T-helper 2 cell treated with Interferon-gamma antibody and Interleukin-4, amounts not matched to agents 5 μg/mL and 100 μg/mL, for 36 hours (primary cell): ENCODE measurements at regions not wholly inside any gene's neighbourhood (a gene's known extent, or its start where the extent isn't known, plus 50 kb on each side); places are given as distances from the start of the nearest gene placed in this dataset.

Experiments used
- DNase-seq: peaks from one replicate; pipeline ENCODE4 v3.0.0; 2021; ENCODE audit warnings: low spot score
- H3K27ac Mint-ChIP-seq: one replicate; pipeline ENCODE4 v1.8.0; 2021; ENCODE audit warnings: mild to moderate bottlenecking, mixed read lengths
- H3K27me3 Mint-ChIP-seq: one replicate; pipeline ENCODE4 v1.8.0; 2021; ENCODE audit warnings: low read depth, mixed read lengths
- H3K36me3 Mint-ChIP-seq: one replicate; pipeline ENCODE4 v1.8.0; 2021; ENCODE audit warnings: low read depth, mixed read lengths
- H3K4me1 Mint-ChIP-seq: one replicate; pipeline ENCODE4 v1.8.0; 2021; ENCODE audit warnings: low read depth, mixed read lengths
- H3K4me3 Mint-ChIP-seq: one replicate; pipeline ENCODE4 v1.8.0; 2022; ENCODE audit warnings: mild to moderate bottlenecking, moderate library complexity, mixed read lengths
- H3K9me3 Mint-ChIP-seq: one replicate; pipeline ENCODE4 v1.8.0; 2021; ENCODE audit warnings: mixed read lengths

GRCh38 chr10:36325815-36326214, 683.7 kb upstream of the FZD8 start:
- Mint-ChIP-seq H3K9me3 (peaks cover 30% of the 10 kb centered on the region), H3K4me3 (no peak overlapping the region), H3K4me1 (no peaks in the 10 kb centered on the region), H3K27ac (no peak overlapping the region), H3K36me3 (no peaks in the 10 kb centered on the region), H3K27me3 (no peaks in the 10 kb centered on the region)
- no peak for DNase-seq

- Mint-ChIP-seq H3K9me3 (peaks cover 30% of the 10 kb centered on the region), H3K36me3 (no peaks in the 10 kb centered on the region), H3K27me3 (no peaks in the 10 kb centered on the region), H3K4me3 (no peak overlapping the region), H3K4me1 (no peaks in the 10 kb centered on the region), H3K27ac (no peak overlapping the region)
- no peak for DNase-seq
Measured at GRCh38 chr10:36324831-36325230, 682.7 kb upstream of the FZD8 start.

GRCh38 chr10:36313142-36313541, 671.0 kb upstream of the FZD8 start:
- peaks cover 19% of the 10 kb centered on the region for H3K9me3 Mint-ChIP-seq

GRCh38 chr10:36303896-36304295, 661.8 kb upstream of the FZD8 start:
- Mint-ChIP-seq H3K9me3 (peaks cover 13% of the 10 kb centered on the region), H3K36me3 (no peaks in the 10 kb centered on the region), H3K27me3 (no peaks in the 10 kb centered on the region), H3K27ac (no peak overlapping the region), H3K4me3 (no peak overlapping the region), H3K4me1 (no peaks in the 10 kb centered on the region)
- DNase-seq: no peak

More at GRCh38 chr10:36313142-36313541, 671.0 kb upstream of the FZD8 start:
- Mint-ChIP-seq H3K4me3 (no peak overlapping the region), H3K36me3 (peaks cover under 1% of the 10 kb centered on the region), H3K27ac (no peak overlapping the region), H3K27me3 (no peaks in the 10 kb centered on the region), H3K4me1 (no peaks in the 10 kb centered on the region)
- no peak for DNase-seq

- no peak overlapping the region for H3K4me3 Mint-ChIP-seq
- no peak for DNase-seq
- no peak overlapping the region for H3K27ac Mint-ChIP-seq
- no peaks in the 10 kb centered on the region for H3K36me3 Mint-ChIP-seq
- no peaks in the 10 kb centered on the region for H3K4me1 Mint-ChIP-seq
- H3K9me3 Mint-ChIP-seq: peaks cover 15% of the 10 kb centered on the region
- H3K27me3 Mint-ChIP-seq: no peaks in the 10 kb centered on the region
Measured at GRCh38 chr10:36302086-36302485, 660.0 kb upstream of the FZD8 start.

- H3K36me3 Mint-ChIP-seq: no peaks in the 10 kb centered on the region
- H3K4me3 Mint-ChIP-seq: no peak overlapping the region
- DNase-seq: no peak
- no peak overlapping the region for H3K27ac Mint-ChIP-seq
- no peaks in the 10 kb centered on the region for H3K4me1 Mint-ChIP-seq
- H3K9me3 Mint-ChIP-seq: peaks cover 15% of the 10 kb centered on the region
- H3K27me3 Mint-ChIP-seq: no peaks in the 10 kb centered on the region
Measured at GRCh38 chr10:36301539-36301938, 659.4 kb upstream of the FZD8 start.

- DNase-seq: no peak
- Mint-ChIP-seq H3K9me3 (peaks cover 16% of the 10 kb centered on the region), H3K27ac (no peak overlapping the region), H3K36me3 (no peaks in the 10 kb centered on the region), H3K27me3 (no peaks in the 10 kb centered on the region), H3K4me1 (no peaks in the 10 kb centered on the region), H3K4me3 (no peak overlapping the region)
Measured at GRCh38 chr10:36301139-36301538, 659.0 kb upstream of the FZD8 start.

GRCh38 chr10:36283827-36284226, 641.7 kb upstream of the FZD8 start:
- H3K27ac Mint-ChIP-seq: no peak overlapping the region
- H3K9me3 Mint-ChIP-seq: peaks cover 49% of the 10 kb centered on the region
- no peaks in the 10 kb centered on the region for H3K27me3 Mint-ChIP-seq
- no peak for DNase-seq
- H3K4me1 Mint-ChIP-seq: no peaks in the 10 kb centered on the region
- no peak overlapping the region for H3K4me3 Mint-ChIP-seq
- H3K36me3 Mint-ChIP-seq: no peaks in the 10 kb centered on the region

- H3K27ac Mint-ChIP-seq: no peak overlapping the region
- no peaks in the 10 kb centered on the region for H3K36me3 Mint-ChIP-seq
- no peaks in the 10 kb centered on the region for H3K4me1 Mint-ChIP-seq
- DNase-seq: no peak
- H3K27me3 Mint-ChIP-seq: no peaks in the 10 kb centered on the region
- no peak overlapping the region for H3K4me3 Mint-ChIP-seq
- H3K9me3 Mint-ChIP-seq: peaks cover 50% of the 10 kb centered on the region
Measured at GRCh38 chr10:36281831-36282331, 639.8 kb upstream of the FZD8 start.

GRCh38 chr10:36280890-36281499, 638.9 kb upstream of the FZD8 start:
- Mint-ChIP-seq H3K4me3 (no peak overlapping the region), H3K4me1 (no peaks in the 10 kb centered on the region), H3K27ac (no peak overlapping the region), H3K9me3 (peaks cover 49% of the 10 kb centered on the region), H3K27me3 (no peaks in the 10 kb centered on the region), H3K36me3 (no peaks in the 10 kb centered on the region)
- DNase-seq: no peak

GRCh38 chr10:36280321-36280741, 638.2 kb upstream of the FZD8 start:
- no peak overlapping the region for H3K4me3 Mint-ChIP-seq
- no peaks in the 10 kb centered on the region for H3K4me1 Mint-ChIP-seq
- no peaks in the 10 kb centered on the region for H3K27me3 Mint-ChIP-seq
- H3K9me3 Mint-ChIP-seq: peaks cover 51% of the 10 kb centered on the region
- no peaks in the 10 kb centered on the region for H3K36me3 Mint-ChIP-seq
- no peak for DNase-seq
- no peak overlapping the region for H3K27ac Mint-ChIP-seq

GRCh38 chr10:36278176-36278575, 636.1 kb upstream of the FZD8 start:
- no peak for DNase-seq
- Mint-ChIP-seq H3K27me3 (no peaks in the 10 kb centered on the region), H3K4me1 (no peaks in the 10 kb centered on the region), H3K9me3 (peaks cover 58% of the 10 kb centered on the region), H3K36me3 (no peaks in the 10 kb centered on the region), H3K4me3 (no peak overlapping the region), H3K27ac (no peak overlapping the region)

GRCh38 chr10:36277459-36277858, 635.4 kb upstream of the FZD8 start:
- H3K4me3 Mint-ChIP-seq: no peak overlapping the region
- no peak for DNase-seq
- no peaks in the 10 kb centered on the region for H3K4me1 Mint-ChIP-seq
- H3K36me3 Mint-ChIP-seq: no peaks in the 10 kb centered on the region
- H3K27ac Mint-ChIP-seq: no peak overlapping the region
- peaks cover 58% of the 10 kb centered on the region for H3K9me3 Mint-ChIP-seq
- H3K27me3 Mint-ChIP-seq: no peaks in the 10 kb centered on the region

GRCh38 chr10:36271627-36272340, 629.7 kb upstream of the FZD8 start:
- H3K4me1 Mint-ChIP-seq: no peaks in the 10 kb centered on the region
- H3K27me3 Mint-ChIP-seq: no peaks in the 10 kb centered on the region
- no peak for DNase-seq
- no peaks in the 10 kb centered on the region for H3K36me3 Mint-ChIP-seq
- H3K9me3 Mint-ChIP-seq: peaks cover 53% of the 10 kb centered on the region
- no peak overlapping the region for H3K27ac Mint-ChIP-seq
- H3K4me3 Mint-ChIP-seq: no peak overlapping the region
